ENCODE measurements at regions not wholly inside any gene's neighbourhood (a gene's known extent, or its start where the extent isn't known, plus 50 kb on each side); places are given as distances from the start of the nearest gene placed in this dataset.

DNA sequence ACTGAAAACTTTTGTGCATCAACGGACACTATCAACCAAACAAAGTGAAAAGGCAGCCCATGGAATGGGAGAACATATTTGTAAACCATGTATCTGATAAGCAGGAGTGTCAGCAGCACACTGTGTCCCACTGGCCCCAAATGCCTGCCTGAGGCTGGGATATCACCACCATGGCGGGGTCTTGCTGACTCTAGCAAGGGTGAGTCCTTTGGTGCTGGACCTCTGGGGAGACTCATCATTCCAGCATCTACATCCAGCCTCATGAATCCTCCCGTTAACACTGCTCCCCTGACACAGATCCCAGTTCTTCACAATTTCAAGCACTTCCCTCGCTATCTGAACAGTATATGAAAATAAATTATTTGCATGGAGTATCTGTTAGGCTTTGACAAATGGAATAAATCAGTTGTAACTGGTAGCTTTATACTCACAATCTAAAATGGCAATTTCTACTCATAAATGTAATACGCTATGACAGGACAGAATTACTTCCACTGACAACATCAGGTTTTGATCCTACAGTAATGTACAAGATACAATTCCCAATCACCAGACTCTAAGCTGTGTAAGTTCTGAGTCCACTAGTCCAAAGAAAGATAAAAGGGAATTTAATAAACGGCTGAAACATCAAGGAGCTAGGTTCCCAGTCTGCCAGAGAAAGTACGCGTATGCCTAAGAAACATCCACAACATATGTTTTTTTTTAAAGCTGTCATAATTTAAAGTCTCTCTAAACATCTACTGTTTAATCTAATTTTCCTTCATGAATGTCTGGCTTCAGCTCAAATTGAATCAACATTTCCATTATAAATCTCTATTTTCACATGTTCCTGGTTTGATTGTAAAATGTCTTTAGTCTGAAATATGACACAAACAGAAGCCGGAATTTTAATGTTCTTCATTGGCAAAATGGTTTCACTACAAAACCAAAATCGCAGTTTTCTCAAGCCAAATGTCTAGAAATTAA lies 95.1 kb downstream of the SIPA1L2 start:
- DNase-seq = no peak
- Histone ChIP-seq H3K27ac (ENCODE audit: low read length) (no peak overlapping the region), H3K9ac (ENCODE audit: low read length) (no peak overlapping the region), H3K4me3 (ENCODE audit: low read length) (no peak overlapping the region), H3K4me2 (ENCODE audit: low read depth, low read length, poor library complexity, severe bottlenecking) (no peak overlapping the region), H3K79me2 (ENCODE audit: low read length) (no peaks in the 10 kb centered on the region), H3K9me3 (ENCODE audit: low read length) (no peaks in the 10 kb centered on the region), H3K27me3 (ENCODE audit: low read length) (no peaks in the 10 kb centered on the region), H3K36me3 (ENCODE audit: insufficient read depth, low read length) (no peaks in the 10 kb centered on the region), H3K4me1 (ENCODE audit: low read length) (no peaks in the 10 kb centered on the region), H2AFZ (ENCODE audit: low read length) (no peak overlapping the region), H4K20me1 (ENCODE audit: insufficient read depth, low read depth, low read length) (no peaks in the 10 kb centered on the region), H3K9me2 (replicated peaks; ENCODE audit: insufficient read depth, low read length) (no peaks in the 10 kb centered on the region)

DNA sequence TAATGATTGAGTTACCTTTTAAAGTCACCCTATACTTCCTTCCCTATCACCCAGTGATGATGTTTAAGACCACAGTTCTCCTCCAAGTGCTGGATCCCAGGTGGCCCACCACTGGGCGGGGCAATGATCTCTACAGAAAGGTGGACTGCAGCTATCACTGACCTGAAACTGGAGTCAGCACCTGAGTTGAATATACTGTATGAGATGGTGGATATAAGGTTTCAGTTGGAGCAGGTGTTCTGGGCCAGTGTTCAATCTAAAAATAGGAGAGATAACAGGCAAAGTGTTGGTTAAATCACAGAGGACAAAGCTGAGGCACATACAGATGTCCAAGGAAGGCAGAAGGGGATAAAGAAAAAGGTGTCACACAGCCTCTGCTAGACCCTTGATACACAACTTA lies 96.6 kb downstream of the SIPA1L2 start:
- DNase-seq = no peak
- no peaks in the 10 kb centered on the region for H3K9me3 ChIP-seq (ENCODE audit: low read length)
- no peak overlapping the region for H3K4me2 ChIP-seq (ENCODE audit: low read depth, low read length, poor library complexity, severe bottlenecking)

DNA sequence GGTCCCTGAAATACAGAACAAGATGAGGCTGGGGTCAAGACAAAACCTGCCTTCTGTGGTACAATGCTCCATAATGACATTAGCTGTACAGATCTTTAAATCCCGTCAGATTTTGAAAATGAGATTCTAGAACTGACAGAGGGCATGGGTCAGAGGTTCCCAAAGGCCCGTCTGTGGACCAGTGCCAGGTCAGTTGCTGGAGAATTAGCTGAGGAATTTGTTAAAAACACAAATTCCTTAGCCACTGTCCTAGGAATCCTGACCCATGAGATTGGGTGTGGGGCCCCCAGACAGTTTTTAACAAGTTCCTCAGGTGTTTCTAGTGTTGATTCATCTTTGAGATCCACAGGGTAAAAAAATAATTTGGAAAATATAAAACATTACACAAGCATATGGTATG lies 97.0 kb downstream of the SIPA1L2 start:
- no peak overlapping the region for H3K4me2 ChIP-seq (ENCODE audit: low read depth, low read length, poor library complexity, severe bottlenecking)
- H3K4me1 ChIP-seq (ENCODE audit: low read length) = no peaks in the 10 kb centered on the region

More for the DNA sequence above, 96.6 kb downstream of the SIPA1L2 start:
- no peaks in the 10 kb centered on the region for H3K27me3 ChIP-seq (ENCODE audit: low read length)
- H3K9me2 ChIP-seq (replicated peaks; ENCODE audit: insufficient read depth, low read length) = no peaks in the 10 kb centered on the region
- no peak overlapping the region for H3K9ac ChIP-seq (ENCODE audit: low read length)
- H3K4me1 ChIP-seq (ENCODE audit: low read length) = no peaks in the 10 kb centered on the region
- no peaks in the 10 kb centered on the region for H4K20me1 ChIP-seq (ENCODE audit: insufficient read depth, low read depth, low read length)
- H3K36me3 ChIP-seq (ENCODE audit: insufficient read depth, low read length) = no peaks in the 10 kb centered on the region
- H2AFZ ChIP-seq (ENCODE audit: low read length) = no peak overlapping the region
- no peaks in the 10 kb centered on the region for H3K79me2 ChIP-seq (ENCODE audit: low read length)
- no peak overlapping the region for H3K27ac ChIP-seq (ENCODE audit: low read length)
- H3K4me3 ChIP-seq (ENCODE audit: low read length) = no peak overlapping the region

DNA sequence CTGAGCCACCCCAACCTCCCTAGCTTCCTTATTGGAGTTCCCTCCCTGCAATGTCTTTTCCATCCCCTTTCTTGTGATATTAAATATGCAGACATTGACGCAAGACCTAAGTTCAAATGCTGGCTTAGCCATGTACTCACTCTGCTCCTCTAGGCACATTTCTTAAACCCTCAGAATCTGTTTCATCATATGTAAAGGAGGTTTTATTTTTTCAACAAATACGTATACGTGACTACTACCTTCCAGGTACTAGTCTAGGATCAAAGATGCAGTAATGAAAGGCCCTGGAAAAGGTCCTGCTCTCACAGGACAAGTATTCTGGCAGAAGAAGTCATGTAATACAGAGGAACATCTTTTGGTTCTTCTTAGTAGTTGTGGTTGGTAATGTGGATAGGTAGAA lies 98.6 kb downstream of the SIPA1L2 start:
- Histone ChIP-seq H3K27me3 (ENCODE audit: low read length) (no peaks in the 10 kb centered on the region), H3K4me1 (ENCODE audit: low read length) (no peaks in the 10 kb centered on the region), H3K4me3 (ENCODE audit: low read length) (no peak overlapping the region), H3K4me2 (ENCODE audit: low read depth, low read length, poor library complexity, severe bottlenecking) (no peak overlapping the region), H4K20me1 (ENCODE audit: insufficient read depth, low read depth, low read length) (no peaks in the 10 kb centered on the region), H2AFZ (ENCODE audit: low read length) (no peak overlapping the region), H3K36me3 (ENCODE audit: insufficient read depth, low read length) (no peaks in the 10 kb centered on the region), H3K9ac (ENCODE audit: low read length) (no peak overlapping the region), H3K9me2 (replicated peaks; ENCODE audit: insufficient read depth, low read length) (no peaks in the 10 kb centered on the region), H3K9me3 (ENCODE audit: low read length) (no peaks in the 10 kb centered on the region), H3K27ac (ENCODE audit: low read length) (no peak overlapping the region), H3K79me2 (ENCODE audit: low read length) (no peaks in the 10 kb centered on the region)
- DNase-seq = no peak

More for the DNA sequence above, 97.0 kb downstream of the SIPA1L2 start:
- Histone ChIP-seq H3K36me3 (ENCODE audit: insufficient read depth, low read length) (no peaks in the 10 kb centered on the region), H3K4me3 (ENCODE audit: low read length) (no peak overlapping the region), H3K9me2 (replicated peaks; ENCODE audit: insufficient read depth, low read length) (no peaks in the 10 kb centered on the region), H3K27ac (ENCODE audit: low read length) (no peak overlapping the region), H2AFZ (ENCODE audit: low read length) (no peak overlapping the region), H3K79me2 (ENCODE audit: low read length) (no peaks in the 10 kb centered on the region), H3K9me3 (ENCODE audit: low read length) (no peaks in the 10 kb centered on the region), H4K20me1 (ENCODE audit: insufficient read depth, low read depth, low read length) (no peaks in the 10 kb centered on the region), H3K9ac (ENCODE audit: low read length) (no peak overlapping the region), H3K27me3 (ENCODE audit: low read length) (no peaks in the 10 kb centered on the region)
- no peak for DNase-seq

- H3K79me2 ChIP-seq (ENCODE audit: low read length) = no peaks in the 10 kb centered on the region
- no peak overlapping the region for H3K4me2 ChIP-seq (ENCODE audit: low read depth, low read length, poor library complexity, severe bottlenecking)
- DNase-seq = no peak
- no peaks in the 10 kb centered on the region for H4K20me1 ChIP-seq (ENCODE audit: insufficient read depth, low read depth, low read length)
- no peak overlapping the region for H3K9ac ChIP-seq (ENCODE audit: low read length)
- H3K27me3 ChIP-seq (ENCODE audit: low read length) = no peaks in the 10 kb centered on the region
- no peak overlapping the region for H2AFZ ChIP-seq (ENCODE audit: low read length)
- no peaks in the 10 kb centered on the region for H3K36me3 ChIP-seq (ENCODE audit: insufficient read depth, low read length)
- no peaks in the 10 kb centered on the region for H3K4me1 ChIP-seq (ENCODE audit: low read length)
- no peaks in the 10 kb centered on the region for H3K9me3 ChIP-seq (ENCODE audit: low read length)
- H3K4me3 ChIP-seq (ENCODE audit: low read length) = no peak overlapping the region
- no peak overlapping the region for H3K27ac ChIP-seq (ENCODE audit: low read length)
- H3K9me2 ChIP-seq (replicated peaks; ENCODE audit: insufficient read depth, low read length) = no peaks in the 10 kb centered on the region
Measured at GRCh38 chr1:232529747-232530146, 100.2 kb downstream of the SIPA1L2 start.

GRCh38 chr1:232528472-232529089 lies 101.4 kb downstream of the SIPA1L2 start:
- H2AFZ ChIP-seq (ENCODE audit: low read length) = no peak overlapping the region
- no peak for DNase-seq
- H3K79me2 ChIP-seq (ENCODE audit: low read length) = no peaks in the 10 kb centered on the region
- H4K20me1 ChIP-seq (ENCODE audit: insufficient read depth, low read depth, low read length) = no peaks in the 10 kb centered on the region
- H3K9ac ChIP-seq (ENCODE audit: low read length) = no peak overlapping the region
- H3K27me3 ChIP-seq (ENCODE audit: low read length) = no peaks in the 10 kb centered on the region
- no peak overlapping the region for H3K4me3 ChIP-seq (ENCODE audit: low read length)
- no peak overlapping the region for H3K27ac ChIP-seq (ENCODE audit: low read length)
- H3K36me3 ChIP-seq (ENCODE audit: insufficient read depth, low read length) = no peaks in the 10 kb centered on the region
- no peak overlapping the region for H3K4me2 ChIP-seq (ENCODE audit: low read depth, low read length, poor library complexity, severe bottlenecking)
- no peaks in the 10 kb centered on the region for H3K4me1 ChIP-seq (ENCODE audit: low read length)
- H3K9me3 ChIP-seq (ENCODE audit: low read length) = no peaks in the 10 kb centered on the region
- no peaks in the 10 kb centered on the region for H3K9me2 ChIP-seq (replicated peaks; ENCODE audit: insufficient read depth, low read length)

- no peaks in the 10 kb centered on the region for H3K79me2 ChIP-seq (ENCODE audit: low read length)
- no peaks in the 10 kb centered on the region for H3K27me3 ChIP-seq (ENCODE audit: low read length)
- no peak overlapping the region for H3K4me3 ChIP-seq (ENCODE audit: low read length)
- H3K36me3 ChIP-seq (ENCODE audit: insufficient read depth, low read length) = no peaks in the 10 kb centered on the region
- no peaks in the 10 kb centered on the region for H3K9me2 ChIP-seq (replicated peaks; ENCODE audit: insufficient read depth, low read length)
- H3K27ac ChIP-seq (ENCODE audit: low read length) = no peak overlapping the region
- no peak overlapping the region for H2AFZ ChIP-seq (ENCODE audit: low read length)
- H3K9ac ChIP-seq (ENCODE audit: low read length) = no peak overlapping the region
- H3K4me1 ChIP-seq (ENCODE audit: low read length) = no peaks in the 10 kb centered on the region
- DNase-seq = no peak
- H4K20me1 ChIP-seq (ENCODE audit: insufficient read depth, low read depth, low read length) = no peaks in the 10 kb centered on the region
- H3K9me3 ChIP-seq (ENCODE audit: low read length) = no peaks in the 10 kb centered on the region
- no peak overlapping the region for H3K4me2 ChIP-seq (ENCODE audit: low read depth, low read length, poor library complexity, severe bottlenecking)
Measured at GRCh38 chr1:232524056-232524455, 105.9 kb downstream of the SIPA1L2 start.

- no peak for DNase-seq
- no peak overlapping the region for H2AFZ ChIP-seq (ENCODE audit: low read length)
- H3K4me3 ChIP-seq (ENCODE audit: low read length) = no peak overlapping the region
- H3K36me3 ChIP-seq (ENCODE audit: insufficient read depth, low read length) = no peaks in the 10 kb centered on the region
- H3K4me2 ChIP-seq (ENCODE audit: low read depth, low read length, poor library complexity, severe bottlenecking) = no peak overlapping the region
- H3K9me3 ChIP-seq (ENCODE audit: low read length) = no peaks in the 10 kb centered on the region
- H3K9me2 ChIP-seq (replicated peaks; ENCODE audit: insufficient read depth, low read length) = no peaks in the 10 kb centered on the region
- no peaks in the 10 kb centered on the region for H4K20me1 ChIP-seq (ENCODE audit: insufficient read depth, low read depth, low read length)
- H3K27ac ChIP-seq (ENCODE audit: low read length) = no peak overlapping the region
- H3K9ac ChIP-seq (ENCODE audit: low read length) = no peak overlapping the region
- H3K79me2 ChIP-seq (ENCODE audit: low read length) = no peaks in the 10 kb centered on the region
- no peaks in the 10 kb centered on the region for H3K4me1 ChIP-seq (ENCODE audit: low read length)
- H3K27me3 ChIP-seq (ENCODE audit: low read length) = no peaks in the 10 kb centered on the region
Measured at GRCh38 chr1:232522189-232522588, 107.7 kb downstream of the SIPA1L2 start.
